ENCODE measurements at regions not wholly inside any gene's neighbourhood (a gene's known extent, or its start where the extent isn't known, plus 50 kb on each side); places are given as distances from the start of the nearest gene placed in this dataset.

DNA sequence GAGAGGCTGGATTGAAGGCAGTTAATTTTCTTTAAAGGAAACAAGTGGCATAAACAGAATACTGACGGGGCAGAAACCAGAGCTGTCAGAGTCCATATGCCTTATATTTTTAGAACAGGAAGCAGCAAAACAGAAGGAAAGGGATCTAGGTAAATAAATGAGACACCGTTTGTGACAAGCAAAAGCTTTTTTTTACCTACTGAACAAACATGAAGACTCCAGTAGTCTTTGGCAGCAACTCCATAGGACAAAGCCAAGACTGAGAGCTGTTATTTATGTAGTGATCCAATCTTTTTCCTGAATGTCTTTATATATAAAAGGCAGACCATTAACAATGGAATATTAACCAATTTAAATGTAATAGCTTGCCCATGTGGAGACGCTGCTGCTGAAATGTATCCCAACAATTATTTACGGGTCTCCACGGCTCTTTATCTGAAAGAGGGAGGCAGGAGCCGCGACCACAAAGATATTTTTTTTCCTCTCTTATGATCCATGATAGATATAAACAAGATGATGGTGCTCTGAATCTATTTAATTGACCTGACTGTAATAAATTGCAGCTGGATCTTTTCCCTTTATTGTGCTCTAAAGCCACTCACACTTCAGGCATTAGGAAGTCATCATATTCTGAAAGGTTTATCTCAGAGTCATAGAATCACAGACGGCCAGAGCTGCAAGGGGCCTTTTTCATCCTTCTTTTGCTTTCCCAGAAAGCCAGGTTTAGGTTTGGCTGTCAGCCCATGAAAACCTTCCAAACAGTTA lies 687.8 kb downstream of the EFNB2 start:
- H3K9me3 ChIP-seq (ENCODE audit: control insufficient read depth in 1 of 2, insufficient read depth in 1 of 2, low read depth in 1 of 2, low read length in 2 of 2) = no peaks in the 10 kb centered on the region
- H2AFZ ChIP-seq (ENCODE audit: low read depth, low read length, poor library complexity, severe bottlenecking) = no peak overlapping the region
- H3K4me2 ChIP-seq (ENCODE audit: low read length) = no peak overlapping the region
- no peak for DNase-seq (ENCODE audit: low read depth, low spot score)
- CTCF ChIA-PET = no interaction called here
- RAD21 ChIA-PET (ENCODE audit: low non-redundant PET in 1 of 2, low total read pairs in 2 of 2, uncharacterized antibody in 2 of 2, unreplicated experiment in 2 of 2) = no interaction called here
- no peaks in the 10 kb centered on the region for H3K36me3 ChIP-seq (ENCODE audit: control insufficient read depth in 1 of 2, insufficient read depth in 2 of 2, low read length in 2 of 2)
- H3K4me1 ChIP-seq (ENCODE audit: control insufficient read depth in 1 of 2, insufficient read depth in 2 of 2, low read length in 2 of 2) = no peaks in the 10 kb centered on the region
- no peaks in the 10 kb centered on the region for H4K20me1 ChIP-seq (ENCODE audit: insufficient read depth)
- no peaks in the 10 kb centered on the region for H3K79me2 ChIP-seq (ENCODE audit: insufficient read depth, low read length)
- ATAC-seq = no peak
- BruUV-seq (replicated peaks) = no TSS peak
- no peak for TF ChIP-seq MAX (IDR thresholded peaks at IDR 0.05)
- TF ChIP-seq TCF7L2 (IDR thresholded peaks at IDR 0.05; ENCODE audit: borderline replicate concordance, extremely low read depth, insufficient read depth, insufficient read length) = no peak
- no peak for TF ChIP-seq EZH2 (IDR thresholded peaks at IDR 0.05)
- TF ChIP-seq SP1 (IDR thresholded peaks at IDR 0.05; ENCODE audit: low read depth) = no peak
- TF ChIP-seq CBX3 (IDR thresholded peaks at IDR 0.05; ENCODE audit: low read depth) = no peak
- no peak for TF ChIP-seq ELF1 (IDR thresholded peaks at IDR 0.05; ENCODE audit: borderline replicate concordance, low read depth)
- no peak for TF ChIP-seq POLR2A (IDR thresholded peaks at IDR 0.05; ENCODE audit: borderline replicate concordance, extremely low read depth, insufficient read depth, insufficient read length)
- TF ChIP-seq ZBTB33 (IDR thresholded peaks at IDR 0.05; ENCODE audit: extremely low read depth, insufficient replicate concordance, low read length) = no peak
- TF ChIP-seq RAD21 (IDR thresholded peaks at IDR 0.05; ENCODE audit: low read depth) = no peak
- TF ChIP-seq SRF (IDR thresholded peaks at IDR 0.05; ENCODE audit: low read depth) = no peak
- no peak for TF ChIP-seq ATF3 (IDR thresholded peaks at IDR 0.05)
- no peak for TF ChIP-seq JUND (IDR thresholded peaks at IDR 0.05)
- TF ChIP-seq ZFX (IDR thresholded peaks at IDR 0.05) = no peak
- TF ChIP-seq POLR2AphosphoS5 (IDR thresholded peaks at IDR 0.05; ENCODE audit: low read depth, low read length) = no peak
- TF ChIP-seq CTCF (IDR thresholded peaks at IDR 0.05 in 2 of 3, conservative IDR thresholded peaks at IDR 0.05 in 1 of 3; ENCODE audit: borderline replicate concordance in 1 of 3, insufficient read depth in 1 of 3, low read depth in 2 of 3, low read length in 2 of 3) = no peak
- no peak for TF ChIP-seq REST (IDR thresholded peaks at IDR 0.05; ENCODE audit: low read depth)
- no peak for TF ChIP-seq EZH2phosphoT487 (IDR thresholded peaks at IDR 0.05; ENCODE audit: borderline replicate concordance)
- H3K9ac ChIP-seq (ENCODE audit: low read length) = no peak overlapping the region
- no peak overlapping the region for H3K4me3 ChIP-seq (replicated peaks in 1 of 2; ENCODE audit: low read depth in 1 of 2, low read length in 2 of 2)
- H3K27me3 ChIP-seq (ENCODE audit: insufficient read depth, low read length) = no peaks in the 10 kb centered on the region
- no peaks in the 10 kb centered on the region; the same call in 1 of the 2 replicates for H3K9me2 ChIP-seq (ENCODE audit: insufficient read depth)
- POLR2A ChIA-PET = no interaction called here
- H3K27ac ChIP-seq (ENCODE audit: low read depth, low read length) = no peak overlapping the region
- intact Hi-C loops (cut with micrococcal nuclease) = no loop called here

Measured in HCT116 (cell line).